Esophagus (tissue), 2 donors: ENCODE measurements at regions not wholly inside any gene's neighbourhood (a gene's known extent, or its start where the extent isn't known, plus 50 kb on each side); places are given as distances from the start of the nearest gene placed in this dataset.

ENCODE experiments used
- H3K27ac ChIP-seq, 2 donors: one replicate each; pipeline ENCODE4 v1.5.1; 2013; ENCODE audit warnings: low read depth in 2 of 2, mild to moderate bottlenecking in 2 of 2, inconsistent platforms in 1 of 2, low read length in 1 of 2, moderate library complexity in 1 of 2
- H3K27me3 ChIP-seq, 2 donors: one replicate each; pipeline ENCODE4 v1.6.1; 2013; ENCODE audit warnings: low read length in 2 of 2, control low read depth in 1 of 2, mild to moderate bottlenecking in 1 of 2; ENCODE audit not compliant: insufficient read depth in 2 of 2, control insufficient read depth in 1 of 2
- H3K36me3 ChIP-seq, 2 donors: one replicate each; pipeline ENCODE4 v1.6.1; 2013; ENCODE audit warnings: low read length in 1 of 2; ENCODE audit not compliant: control insufficient read depth in 2 of 2, insufficient read depth in 2 of 2
- H3K4me1 ChIP-seq, 2 donors: one replicate each; pipeline ENCODE4 v1.6.1; 2013; ENCODE audit warnings: low read length in 1 of 2; ENCODE audit not compliant: control insufficient read depth in 2 of 2, insufficient read depth in 2 of 2
- H3K4me3 ChIP-seq, 2 donors: one replicate each; pipeline ENCODE4 v1.5.1; 2013; ENCODE audit warnings: low read length in 2 of 2, mild to moderate bottlenecking in 2 of 2, low read depth in 1 of 2, moderate library complexity in 1 of 2
- H3K9me3 ChIP-seq, 2 donors: one replicate each; pipeline ENCODE4 v1.6.1; 2013; ENCODE audit warnings: mild to moderate bottlenecking in 2 of 2, low read depth in 1 of 2, low read length in 1 of 2, moderate library complexity in 1 of 2; ENCODE audit not compliant: control insufficient read depth in 2 of 2, insufficient read depth in 1 of 2
- WGBS, 2 donors: extraction: QIAGEN DNeasy Blood & Tissue Kit; methylation state at CpG; one replicate each; pipeline ENCODE4 v1.1.7; 2013; 5-methylcytosine and 5-hydroxymethylcytosine counted together
- donor health status: healthy with polysubstance abuse.
- donor health status: Bipolar disorder and iron deficiency.

- Histone ChIP-seq H3K36me3 (no peaks in the 10 kb centered on the region), H3K27me3 (no peaks in the 10 kb centered on the region), H3K4me3 (no peak overlapping the region), H3K4me1 (no peaks in the 10 kb centered on the region), H3K27ac (no peak overlapping the region), H3K9me3 (no peaks in the 10 kb centered on the region)
- 87 to 91% methylated on average over 4 of the region's 4 CpGs for WGBS, 2 donors
These were observed 176.5 kb downstream of the MREG start for GRCh38 chr2:215836881-215837280.

GRCh38 chr2:215835657-215836056 is 177.7 kb downstream of the MREG start:
- Histone ChIP-seq H3K4me1 (no peaks in the 10 kb centered on the region), H3K4me3 (no peak overlapping the region), H3K36me3 (no peaks in the 10 kb centered on the region), H3K27ac (no peak overlapping the region), H3K27me3 (no peaks in the 10 kb centered on the region), H3K9me3 (no peaks in the 10 kb centered on the region)
- WGBS, 2 donors: 65% methylated on average over 1 of the region's 1 CpG

- no peak overlapping the region for H3K4me3 ChIP-seq
- H3K27me3 ChIP-seq: no peaks in the 10 kb centered on the region
- H3K9me3 ChIP-seq: no peaks in the 10 kb centered on the region
- H3K27ac ChIP-seq: no peak overlapping the region
- 85 to 92% methylated on average over 1 of the region's 1 CpG for WGBS, 2 donors
- no peaks in the 10 kb centered on the region for H3K36me3 ChIP-seq
- H3K4me1 ChIP-seq: no peaks in the 10 kb centered on the region
These were observed 178.1 kb downstream of the MREG start for GRCh38 chr2:215835231-215835630.

- Histone ChIP-seq H3K9me3 (no peaks in the 10 kb centered on the region), H3K27ac (no peak overlapping the region)
- 67 to 71% methylated on average over 5 of the region's 5 CpGs for WGBS, 2 donors
These were observed 179.7 kb downstream of the MREG start for GRCh38 chr2:215833531-215834162.

GRCh38 chr2:215832791-215833190 is 180.6 kb downstream of the MREG start:
- Histone ChIP-seq H3K4me3 (no peak overlapping the region), H3K27me3 (no peaks in the 10 kb centered on the region), H3K4me1 (no peaks in the 10 kb centered on the region), H3K36me3 (no peaks in the 10 kb centered on the region), H3K27ac (no peak overlapping the region), H3K9me3 (no peaks in the 10 kb centered on the region)
- 65 to 69% methylated on average over 6 of the region's 6 CpGs for WGBS, 2 donors

More at GRCh38 chr2:215833531-215834162, 179.7 kb downstream of the MREG start:
- Histone ChIP-seq H3K4me1 (no peaks in the 10 kb centered on the region), H3K4me3 (no peak overlapping the region), H3K27me3 (no peaks in the 10 kb centered on the region), H3K36me3 (no peaks in the 10 kb centered on the region)

- 39 to 53% methylated on average over 5 of the region's 5 CpGs for WGBS, 2 donors
- Histone ChIP-seq H3K9me3 (no peaks in the 10 kb centered on the region), H3K36me3 (no peaks in the 10 kb centered on the region), H3K4me3 (no peak overlapping the region), H3K4me1 (no peaks in the 10 kb centered on the region), H3K27me3 (no peaks in the 10 kb centered on the region), H3K27ac (peak overlapping the region in 1 of 2 donors; percentile 47)
These were observed 181.9 kb downstream of the MREG start for GRCh38 chr2:215831296-215831913.

GRCh38 chr2:215830304-215830703 is 183.0 kb downstream of the MREG start:
- Histone ChIP-seq H3K9me3 (no peaks in the 10 kb centered on the region), H3K27ac (no peak overlapping the region), H3K36me3 (no peaks in the 10 kb centered on the region), H3K27me3 (no peaks in the 10 kb centered on the region), H3K4me3 (no peak overlapping the region), H3K4me1 (no peaks in the 10 kb centered on the region)
- WGBS, 2 donors: 55 to 58% methylated on average over 4 of the region's 4 CpGs

- H3K9me3 ChIP-seq: no peaks in the 10 kb centered on the region
- H3K36me3 ChIP-seq: no peaks in the 10 kb centered on the region
- no peak overlapping the region for H3K4me3 ChIP-seq
- no peaks in the 10 kb centered on the region for H3K27me3 ChIP-seq
- 85 to 93% methylated on average over 8 of the region's 8 CpGs for WGBS, 2 donors
- no peak overlapping the region for H3K27ac ChIP-seq
- no peaks in the 10 kb centered on the region for H3K4me1 ChIP-seq
These were observed 184.1 kb downstream of the MREG start for GRCh38 chr2:215829261-215829660.

GRCh38 chr2:215828528-215829184 is 184.7 kb downstream of the MREG start:
- H3K36me3 ChIP-seq: no peaks in the 10 kb centered on the region
- H3K9me3 ChIP-seq: no peaks in the 10 kb centered on the region
- WGBS, 2 donors: 75 to 78% methylated on average over 10 of the region's 10 CpGs
- no peak overlapping the region for H3K27ac ChIP-seq
- no peak overlapping the region for H3K4me3 ChIP-seq
- H3K27me3 ChIP-seq: no peaks in the 10 kb centered on the region
- no peaks in the 10 kb centered on the region for H3K4me1 ChIP-seq
